TTC549 (cell line): ENCODE measurements at regions not wholly inside any gene's neighbourhood (a gene's known extent, or its start where the extent isn't known, plus 50 kb on each side); places are given as distances from the start of the nearest gene placed in this dataset.
"Not testable (repeated sequence)": the region's sequence is repeated elsewhere in the genome, so short reads cannot be mapped to it uniquely, and the experiment has no call there.

Experiments used
- FAIRE-seq: peaks from 2 replicates; lab custom pipeline; 2012; peaks lifted over from hg19 to GRCh38; lab: Jason Lieb, UNC

GRCh38 chr5:28917631-28918030, 1879.2 kb upstream of the CDH9 start:
- no peak for FAIRE-seq

GRCh38 chr5:28914297-28914696, 1875.9 kb upstream of the CDH9 start:
- FAIRE-seq, result no peak

- no peak for FAIRE-seq
Observed at GRCh38 chr5:28903643-28904042, 1865.3 kb upstream of the CDH9 start.

GRCh38 chr5:28896949-28897348, 1858.6 kb upstream of the CDH9 start:
- peak; percentile 22 for FAIRE-seq

- no peak for FAIRE-seq
Observed at GRCh38 chr5:28880936-28881335, 1842.5 kb upstream of the CDH9 start.

GRCh38 chr5:28877050-28877449, 1838.7 kb upstream of the CDH9 start:
- no peak for FAIRE-seq

GRCh38 chr5:28864006-28864405, 1825.6 kb upstream of the CDH9 start:
- no peak for FAIRE-seq

GRCh38 chr5:28862860-28863196, 1824.4 kb upstream of the CDH9 start:
- FAIRE-seq, result no peak

- no peak for FAIRE-seq
Observed at GRCh38 chr5:28862137-28862859, 1823.9 kb upstream of the CDH9 start.

- FAIRE-seq, result no peak
Observed at GRCh38 chr5:28855626-28856025, 1817.2 kb upstream of the CDH9 start.

- FAIRE-seq, result no peak
Observed at GRCh38 chr5:28850320-28850921, 1812.0 kb upstream of the CDH9 start.

GRCh38 chr5:28831042-28831441, 1792.7 kb upstream of the CDH9 start:
- no peak for FAIRE-seq

- no peak for FAIRE-seq
Observed at GRCh38 chr5:28823231-28823630, 1784.8 kb upstream of the CDH9 start.

- FAIRE-seq, result no peak
Observed at GRCh38 chr5:28822071-28822470, 1783.7 kb upstream of the CDH9 start.

GRCh38 chr5:28810751-28811136, 1772.4 kb upstream of the CDH9 start:
- no peak for FAIRE-seq

GRCh38 chr5:28809811-28810750, 1771.7 kb upstream of the CDH9 start:
- FAIRE-seq, result no peak

- no peak for FAIRE-seq
Observed at GRCh38 chr5:28808967-28809810, 1770.8 kb upstream of the CDH9 start.

- FAIRE-seq, result no peak
Observed at GRCh38 chr5:28807195-28807729, 1768.9 kb upstream of the CDH9 start.

GRCh38 chr5:28799035-28799434, 1760.6 kb upstream of the CDH9 start:
- not testable (repeated sequence) for FAIRE-seq

GRCh38 chr5:28788954-28789353, 1750.6 kb upstream of the CDH9 start:
- FAIRE-seq, result no peak

GRCh38 chr5:28780083-28780692, 1741.8 kb upstream of the CDH9 start:
- no peak for FAIRE-seq
